ENCODE measurements at regions not wholly inside any gene's neighbourhood (a gene's known extent, or its start where the extent isn't known, plus 50 kb on each side); places are given as distances from the start of the nearest gene placed in this dataset.

GRCh38 chr7:86469680-86470295 lies 173.9 kb upstream of the GRM3 start:
- TF ChIP-seq CTCF (IDR thresholded peaks at IDR 0.05; ENCODE audit: low read depth, low read length, missing input control) (peak; percentile 69), TAF1 (conservative IDR thresholded peaks at IDR 0.05) (no peak), SP1 (IDR thresholded peaks at IDR 0.05) (no peak), YY1 (IDR thresholded peaks at IDR 0.05) (peak; percentile 43), JUND (IDR thresholded peaks at IDR 0.05) (no peak), ATF3 (IDR thresholded peaks at IDR 0.05) (no peak), FOXA2 (IDR thresholded peaks at IDR 0.05) (no peak), REST (IDR thresholded peaks at IDR 0.05) (no peak), EGR1 (IDR thresholded peaks at IDR 0.05; ENCODE audit: low read depth in 2 of 2) (no peak)

Data from liver (tissue), 3 donors.